Effector memory CD4-positive, alpha-beta T cell (primary cell): ENCODE measurements at regions not wholly inside any gene's neighbourhood (a gene's known extent, or its start where the extent isn't known, plus 50 kb on each side); places are given as distances from the start of the nearest gene placed in this dataset.

ENCODE experiments used
- DNase-seq, 3 donors: peaks; one replicate each; pipeline ENCODE4 v3.0.0-alpha.2; 2020
- H3K27ac ChIP-seq: 2 replicates; pipeline ENCODE4 v1.7.0; 2013; ENCODE audit warnings: mild to moderate bottlenecking, low read length, moderate library complexity; ENCODE audit not compliant: insufficient read depth, poor library complexity, severe bottlenecking
- H3K27me3 ChIP-seq: replicated peaks from 2 replicates; pipeline ENCODE4 v1.7.0; 2013; ENCODE audit warnings: mild to moderate bottlenecking, low read length; ENCODE audit not compliant: insufficient read depth, control insufficient read depth, poor library complexity, severe bottlenecking
- H3K36me3 ChIP-seq: 2 replicates; pipeline ENCODE4 v1.7.0; 2013; ENCODE audit warnings: mild to moderate bottlenecking, low read length, moderate library complexity; ENCODE audit not compliant: control insufficient read depth, insufficient read depth
- H3K4me1 ChIP-seq: 2 replicates; pipeline ENCODE4 v1.7.0; 2013; ENCODE audit warnings: low read length, mild to moderate bottlenecking; ENCODE audit not compliant: control insufficient read depth, insufficient read depth, poor library complexity, severe bottlenecking
- H3K4me3 ChIP-seq: 2 replicates; pipeline ENCODE4 v1.7.0; 2013; ENCODE audit warnings: low read length, low read depth, mild to moderate bottlenecking; ENCODE audit not compliant: insufficient read depth, poor library complexity, severe bottlenecking
- H3K9me3 ChIP-seq: 2 replicates; pipeline ENCODE4 v1.7.0; 2013; ENCODE audit warnings: mild to moderate bottlenecking, low read length, moderate library complexity; ENCODE audit not compliant: control insufficient read depth

DNA sequence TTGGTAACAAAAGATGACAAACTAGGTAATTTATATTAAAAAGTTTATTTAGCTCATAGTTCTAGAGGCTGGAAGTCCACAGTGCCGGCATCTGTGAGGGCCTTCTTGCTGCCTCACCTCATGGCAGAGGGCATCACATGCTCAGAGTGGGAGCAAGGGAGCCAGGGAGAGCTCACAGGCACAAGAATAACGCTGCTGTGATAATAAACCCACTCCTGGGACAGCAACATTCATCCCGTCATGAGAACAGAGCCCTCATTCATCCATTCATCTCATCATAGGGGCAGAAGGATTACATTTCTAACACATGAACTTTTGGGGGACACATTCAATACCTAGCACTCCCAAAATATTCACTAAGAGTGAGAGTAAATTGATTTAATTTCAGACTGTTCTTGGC, 170.6 kb upstream of the AKR1E2 start:
- H3K36me3 ChIP-seq = no peaks in the 10 kb centered on the region
- DNase-seq = no peak
- no peaks in the 10 kb centered on the region for H3K27me3 ChIP-seq
- H3K4me3 ChIP-seq = no peak overlapping the region
- no peaks in the 10 kb centered on the region for H3K9me3 ChIP-seq
- H3K27ac ChIP-seq = no peak overlapping the region
- H3K4me1 ChIP-seq = no peaks in the 10 kb centered on the region

- Histone ChIP-seq H3K4me1 (no peaks in the 10 kb centered on the region), H3K27ac (no peak overlapping the region), H3K27me3 (no peaks in the 10 kb centered on the region), H3K36me3 (no peaks in the 10 kb centered on the region), H3K4me3 (no peak overlapping the region), H3K9me3 (no peaks in the 10 kb centered on the region)
- DNase-seq = no peak
Measured at GRCh38 chr10:4654496-4654895, 171.5 kb upstream of the AKR1E2 start.

DNA sequence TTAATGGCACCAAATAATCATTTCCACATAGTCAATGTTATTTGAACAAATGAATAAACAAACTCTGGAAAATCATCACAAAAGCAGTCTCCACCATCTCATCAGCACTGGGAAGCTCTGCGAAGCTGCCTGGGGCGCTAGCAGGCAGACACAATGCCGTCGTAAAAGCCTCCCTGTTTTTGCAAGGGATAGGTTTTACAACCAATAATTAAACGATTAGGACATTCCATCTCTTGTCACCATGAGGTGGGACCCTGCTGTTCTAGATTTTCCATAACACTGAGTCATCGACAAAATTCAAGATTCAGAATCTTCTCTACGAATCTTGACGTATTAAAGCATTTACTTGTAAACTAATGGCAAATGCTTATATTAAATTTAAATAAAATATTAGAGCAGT, 172.8 kb upstream of the AKR1E2 start:
- H3K27me3 ChIP-seq = no peaks in the 10 kb centered on the region
- no peak overlapping the region for H3K4me3 ChIP-seq
- no peaks in the 10 kb centered on the region for H3K9me3 ChIP-seq
- H3K4me1 ChIP-seq = no peaks in the 10 kb centered on the region
- no peak for DNase-seq
- H3K36me3 ChIP-seq = no peaks in the 10 kb centered on the region
- H3K27ac ChIP-seq = no peak overlapping the region

- Histone ChIP-seq H3K4me1 (no peaks in the 10 kb centered on the region), H3K9me3 (no peaks in the 10 kb centered on the region), H3K36me3 (no peaks in the 10 kb centered on the region), H3K27ac (no peak overlapping the region), H3K4me3 (no peak overlapping the region), H3K27me3 (no peaks in the 10 kb centered on the region)
- DNase-seq = no peak
Measured at GRCh38 chr10:4652111-4653010, 173.6 kb upstream of the AKR1E2 start.

DNA sequence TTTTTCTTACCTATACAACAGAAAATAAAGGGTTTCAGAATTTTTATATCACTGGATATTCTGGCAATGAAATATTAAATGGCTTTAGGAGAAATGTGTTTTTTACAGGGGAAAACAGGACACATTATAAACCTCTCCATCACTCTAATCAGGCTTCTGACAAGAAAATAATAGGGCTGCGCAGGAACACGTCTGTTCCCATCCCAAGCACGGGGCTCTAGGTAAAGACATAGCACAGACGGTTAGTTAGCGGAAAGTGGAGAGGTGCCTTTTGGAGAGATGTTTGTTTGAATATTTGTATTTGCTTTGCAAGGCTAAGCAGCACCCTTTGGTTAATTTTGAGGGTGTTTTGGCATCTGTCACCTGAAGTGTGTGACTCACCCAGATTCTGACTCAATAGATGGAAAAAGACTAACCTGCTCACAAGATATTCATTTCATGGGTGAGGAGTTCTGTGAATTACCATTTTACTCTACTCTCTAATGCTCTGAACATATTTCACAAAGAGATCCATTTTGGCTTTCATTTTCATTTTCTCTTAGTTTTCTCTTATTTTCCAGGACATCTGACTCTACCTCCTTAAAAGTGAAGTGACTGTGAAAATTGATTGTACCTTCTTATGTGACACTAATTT, 174.5 kb upstream of the AKR1E2 start:
- Histone ChIP-seq H3K27ac (no peak overlapping the region), H3K36me3 (no peaks in the 10 kb centered on the region), H3K4me3 (no peak overlapping the region), H3K27me3 (no peaks in the 10 kb centered on the region), H3K4me1 (no peaks in the 10 kb centered on the region), H3K9me3 (no peaks in the 10 kb centered on the region)
- DNase-seq = no peak

DNA sequence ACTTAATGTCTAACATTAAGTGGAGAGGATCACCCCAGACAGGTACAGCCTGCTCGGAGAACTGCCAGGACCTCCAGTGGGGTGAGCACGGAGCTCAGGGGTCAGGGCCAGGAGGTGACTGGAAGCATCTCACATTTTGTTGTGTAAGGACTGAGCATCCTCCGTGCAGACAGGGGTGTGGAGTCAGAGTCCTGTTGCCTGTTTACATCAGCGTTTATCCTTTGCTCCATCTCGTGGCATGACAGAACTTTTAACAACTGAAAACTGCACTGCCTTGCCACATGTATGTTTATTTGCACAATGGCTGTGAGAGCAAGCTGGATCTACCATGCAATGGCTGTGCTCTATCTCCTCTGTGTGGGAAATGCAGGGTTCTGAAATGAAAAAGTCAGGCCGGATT, 175.4 kb upstream of the AKR1E2 start:
- Histone ChIP-seq H3K27me3 (no peaks in the 10 kb centered on the region), H3K9me3 (no peaks in the 10 kb centered on the region), H3K4me3 (no peak overlapping the region), H3K36me3 (no peaks in the 10 kb centered on the region), H3K4me1 (no peaks in the 10 kb centered on the region), H3K27ac (no peak overlapping the region)
- DNase-seq = no peak

DNA sequence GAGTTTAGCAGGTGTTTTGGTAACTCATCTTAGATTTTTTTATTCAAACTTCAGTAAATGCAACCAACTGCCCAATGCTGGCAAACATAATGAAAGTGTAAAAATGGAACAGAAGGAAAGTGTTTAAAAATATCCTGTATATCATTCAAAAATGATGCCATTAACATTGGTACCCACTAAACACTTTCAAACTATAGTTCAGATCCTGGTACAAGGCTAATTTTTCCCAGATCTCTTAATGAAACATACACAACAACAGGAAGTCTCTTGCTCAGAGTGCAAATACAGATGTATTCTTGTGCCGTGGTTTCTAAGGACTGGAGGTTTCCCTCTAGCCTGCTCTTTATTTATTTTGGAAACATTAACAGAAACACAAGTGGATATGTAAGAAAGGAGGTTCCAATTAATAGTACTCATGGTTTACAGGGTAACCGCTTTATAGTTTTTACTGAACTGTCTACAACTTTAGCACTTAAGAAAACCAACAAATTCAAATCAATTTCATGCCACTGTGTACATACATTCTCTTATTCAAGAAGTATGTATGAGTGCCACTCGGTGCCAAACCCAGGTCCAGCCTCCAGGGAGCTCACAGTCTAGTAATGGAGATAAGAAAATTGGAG, 176.0 kb upstream of the AKR1E2 start:
- H3K27ac ChIP-seq = no peak overlapping the region

GRCh38 chr10:4649471-4649870, 176.5 kb upstream of the AKR1E2 start:
- H3K27me3 ChIP-seq = no peaks in the 10 kb centered on the region
- no peaks in the 10 kb centered on the region for H3K9me3 ChIP-seq
- no peak overlapping the region for H3K4me3 ChIP-seq
- H3K36me3 ChIP-seq = no peaks in the 10 kb centered on the region
- H3K4me1 ChIP-seq = no peaks in the 10 kb centered on the region
- DNase-seq = no peak
- no peak overlapping the region for H3K27ac ChIP-seq

More for the DNA sequence above, 176.0 kb upstream of the AKR1E2 start:
- no peaks in the 10 kb centered on the region for H3K36me3 ChIP-seq
- no peak for DNase-seq
- H3K27me3 ChIP-seq = no peaks in the 10 kb centered on the region
- no peaks in the 10 kb centered on the region for H3K9me3 ChIP-seq
- no peaks in the 10 kb centered on the region for H3K4me1 ChIP-seq
- H3K4me3 ChIP-seq = no peak overlapping the region

- H3K4me1 ChIP-seq = no peaks in the 10 kb centered on the region
- no peak for DNase-seq
- no peaks in the 10 kb centered on the region for H3K9me3 ChIP-seq
- no peak overlapping the region for H3K4me3 ChIP-seq
- H3K36me3 ChIP-seq = no peaks in the 10 kb centered on the region
- no peaks in the 10 kb centered on the region for H3K27me3 ChIP-seq
- no peak overlapping the region for H3K27ac ChIP-seq
Measured at GRCh38 chr10:4648999-4649398, 177.0 kb upstream of the AKR1E2 start.
